Type B pancreatic cell (in vitro differentiated cells): ENCODE measurements at regions not wholly inside any gene's neighbourhood (a gene's known extent, or its start where the extent isn't known, plus 50 kb on each side); places are given as distances from the start of the nearest gene placed in this dataset.

Experiments used
- DNase-seq: peaks from one replicate; pipeline ENCODE4 v3.0.0; 2021; ENCODE audit warnings: mixed read lengths; ENCODE audit not compliant: unreplicated experiment; ENCODE audit errors: extremely low spot score
- H3K27ac Mint-ChIP-seq: 2 replicates; pipeline ENCODE4 v1.8.0; 2021; ENCODE audit warnings: mild to moderate bottlenecking, mixed read lengths
- H3K27me3 Mint-ChIP-seq: 2 replicates; pipeline ENCODE4 v1.8.0; 2021; ENCODE audit warnings: mixed read lengths
- H3K36me3 Mint-ChIP-seq: 2 replicates; pipeline ENCODE4 v1.8.0; 2021; ENCODE audit warnings: mixed read lengths
- H3K4me1 Mint-ChIP-seq: one replicate; pipeline ENCODE4 v1.8.0; 2021; ENCODE audit warnings: mixed read lengths; ENCODE audit not compliant: unreplicated experiment
- H3K4me3 Mint-ChIP-seq: 2 replicates; pipeline ENCODE4 v1.8.0; 2021; ENCODE audit warnings: mild to moderate bottlenecking, mixed read lengths
- H3K9me3 Mint-ChIP-seq: 2 replicates; pipeline ENCODE4 v1.8.0; 2021; ENCODE audit warnings: mixed read lengths
- CTCF ChIP-seq: fragments of 200-600 bp; sonication (generic); conservative IDR thresholded peaks from 2 replicates; pipeline ENCODE4 v1.5.0; 2021; ENCODE audit warnings: antibody characterized with exemption, mild to moderate bottlenecking

GRCh38 chr10:8640301-8640700, 585.8 kb downstream of the GATA3 start:
- H3K27ac Mint-ChIP-seq = no peak overlapping the region
- peaks cover 4% of the 10 kb centered on the region for H3K36me3 Mint-ChIP-seq
- no peak overlapping the region for H3K4me3 Mint-ChIP-seq
- no peaks in the 10 kb centered on the region for H3K4me1 Mint-ChIP-seq
- DNase-seq = no peak
- H3K9me3 Mint-ChIP-seq = no peaks in the 10 kb centered on the region
- no peak for TF ChIP-seq CTCF
- no peaks in the 10 kb centered on the region for H3K27me3 Mint-ChIP-seq

DNA sequence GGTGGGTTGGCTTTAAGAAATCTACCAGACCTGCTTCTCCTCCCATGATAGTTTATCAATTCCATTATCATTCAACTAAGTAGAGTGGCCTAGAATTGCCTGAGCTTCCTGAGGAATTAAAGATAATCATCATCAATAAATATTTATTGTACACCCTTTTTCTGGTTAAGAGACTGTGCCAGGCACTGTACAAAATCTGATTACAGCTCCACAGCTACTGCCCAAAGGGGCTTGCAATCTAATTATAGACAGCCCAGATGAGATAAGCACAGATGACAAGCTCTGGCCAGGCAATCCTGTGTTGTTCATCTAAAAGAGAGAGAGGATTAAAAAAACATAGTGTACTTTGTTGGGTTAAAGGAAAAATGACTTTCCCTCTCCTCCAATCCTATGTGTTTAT, 586.4 kb downstream of the GATA3 start:
- TF ChIP-seq CTCF = no peak
- H3K36me3 Mint-ChIP-seq = peaks cover 4% of the 10 kb centered on the region
- no peaks in the 10 kb centered on the region for H3K9me3 Mint-ChIP-seq
- H3K27ac Mint-ChIP-seq = no peak overlapping the region
- H3K4me3 Mint-ChIP-seq = no peak overlapping the region
- DNase-seq = no peak
- H3K4me1 Mint-ChIP-seq = no peaks in the 10 kb centered on the region
- H3K27me3 Mint-ChIP-seq = no peaks in the 10 kb centered on the region

DNA sequence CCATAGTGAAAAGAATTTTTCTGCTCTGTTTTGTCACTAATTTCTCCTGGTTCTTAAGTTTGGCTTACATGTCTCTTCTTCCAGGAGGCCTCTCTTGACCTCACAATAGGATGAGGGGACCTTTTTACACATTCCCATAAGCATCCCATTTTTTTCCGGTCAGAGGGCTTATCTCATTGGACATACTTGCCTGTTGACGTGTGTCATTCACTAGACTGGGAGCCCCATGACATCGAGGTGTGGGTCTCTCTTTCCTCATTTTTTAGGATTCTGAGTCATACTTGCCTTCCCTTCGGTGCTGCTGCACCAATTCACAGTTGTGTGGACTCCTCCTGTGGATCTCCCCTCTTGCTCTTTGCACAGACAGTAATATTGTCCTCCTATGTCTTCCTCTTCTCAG, 601.8 kb downstream of the GATA3 start:
- Mint-ChIP-seq H3K36me3 (no peaks in the 10 kb centered on the region), H3K4me1 (no peaks in the 10 kb centered on the region), H3K9me3 (no peaks in the 10 kb centered on the region), H3K27ac (no peak overlapping the region), H3K27me3 (no peaks in the 10 kb centered on the region), H3K4me3 (no peak overlapping the region)
- no peak for TF ChIP-seq CTCF
- DNase-seq = no peak

GRCh38 chr10:8659982-8660381, 605.5 kb downstream of the GATA3 start:
- Mint-ChIP-seq H3K27me3 (no peaks in the 10 kb centered on the region), H3K4me3 (no peak overlapping the region), H3K9me3 (no peaks in the 10 kb centered on the region), H3K4me1 (no peaks in the 10 kb centered on the region), H3K36me3 (no peaks in the 10 kb centered on the region), H3K27ac (no peak overlapping the region)
- TF ChIP-seq CTCF = no peak
- no peak for DNase-seq

DNA sequence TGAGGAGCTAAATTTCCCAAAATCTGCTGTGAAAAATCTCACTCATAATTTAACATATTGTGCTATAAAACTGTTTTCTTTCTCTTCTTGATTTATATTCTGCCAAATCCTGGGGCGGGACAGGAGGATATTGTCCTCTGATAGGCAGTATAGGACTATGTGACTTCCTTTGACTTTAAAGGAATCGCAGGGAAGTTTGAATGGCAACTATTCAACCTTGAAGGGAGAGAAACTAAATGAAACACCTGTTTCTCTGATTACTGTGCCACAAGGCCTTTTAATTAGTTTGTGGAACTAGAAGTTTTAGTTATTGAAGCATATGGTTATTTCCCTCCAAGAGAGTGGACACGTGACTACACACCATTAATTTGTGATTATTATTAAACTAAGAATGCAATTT, 607.4 kb downstream of the GATA3 start:
- no peak for DNase-seq
- Mint-ChIP-seq H3K27ac (no peak overlapping the region), H3K27me3 (no peaks in the 10 kb centered on the region), H3K4me3 (no peak overlapping the region), H3K4me1 (no peaks in the 10 kb centered on the region), H3K9me3 (no peaks in the 10 kb centered on the region), H3K36me3 (no peaks in the 10 kb centered on the region)
- no peak for TF ChIP-seq CTCF

DNA sequence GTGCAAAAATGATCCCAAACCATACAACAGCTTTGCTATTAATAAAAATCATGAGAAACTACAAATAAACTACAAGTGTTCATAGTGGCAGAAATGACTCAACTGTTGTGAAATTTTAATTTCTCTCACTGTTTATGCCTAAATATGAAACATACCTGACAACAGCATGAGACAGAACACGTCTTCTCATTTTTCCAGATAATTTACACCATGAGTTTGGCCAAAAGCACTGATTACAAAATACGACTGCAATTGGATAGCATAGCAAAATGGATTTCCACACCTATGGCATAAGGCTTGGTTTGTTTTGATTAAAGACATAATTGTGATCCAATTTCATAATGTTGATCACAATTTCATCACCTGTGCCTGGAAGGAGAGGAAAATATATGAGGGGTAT, 608.6 kb downstream of the GATA3 start:
- H3K36me3 Mint-ChIP-seq = no peaks in the 10 kb centered on the region
- no peaks in the 10 kb centered on the region for H3K9me3 Mint-ChIP-seq
- no peak overlapping the region for H3K27ac Mint-ChIP-seq
- H3K4me1 Mint-ChIP-seq = no peaks in the 10 kb centered on the region
- DNase-seq = no peak
- H3K27me3 Mint-ChIP-seq = no peaks in the 10 kb centered on the region
- TF ChIP-seq CTCF = no peak
- no peak overlapping the region for H3K4me3 Mint-ChIP-seq
